Cardiac fibroblast (primary cell): ENCODE measurements at regions not wholly inside any gene's neighbourhood (a gene's known extent, or its start where the extent isn't known, plus 50 kb on each side); places are given as distances from the start of the nearest gene placed in this dataset.

Experiments used
- DNase-seq, 2 donors: peaks; one replicate each; pipeline versions ENCODE4 v3.0.0 to v3.0.0-alpha.2; 2010; ENCODE audit warnings: low read depth in 2 of 2
- H3K4me3 ChIP-seq, 2 donors: replicated peaks in 1 of 2; 1 replicate in 1 of 2; 2 replicates in 1 of 2; pipeline ENCODE4 v1.5.1; 2011; ENCODE audit warnings: low read depth in 2 of 2, low read length in 2 of 2, mild to moderate bottlenecking in 2 of 2, moderate library complexity in 1 of 2
- CTCF ChIP-seq: IDR thresholded peaks from one replicate; pipeline ENCODE4 v1.5.1; 2011; ENCODE audit warnings: low read depth, mild to moderate bottlenecking, low read length, inconsistent platforms

GRCh38 chr10:23606456-23606855, 167.6 kb downstream of the OTUD1 start:
- no peak for TF ChIP-seq CTCF
- no peak overlapping the region for H3K4me3 ChIP-seq
- DNase-seq, result no peak

- H3K4me3 ChIP-seq, result no peak overlapping the region
- no peak for TF ChIP-seq CTCF
- no peak for DNase-seq
Observed at GRCh38 chr10:23608926-23609325, 170.1 kb downstream of the OTUD1 start.

GRCh38 chr10:23610626-23611307, 171.9 kb downstream of the OTUD1 start:
- H3K4me3 ChIP-seq, result no peak overlapping the region
- DNase-seq, result no peak
- no peak for TF ChIP-seq CTCF

GRCh38 chr10:23611308-23612029, 172.6 kb downstream of the OTUD1 start:
- TF ChIP-seq CTCF, result no peak
- DNase-seq, result no peak
- H3K4me3 ChIP-seq, result no peak overlapping the region

- DNase-seq, result no peak
- no peak for TF ChIP-seq CTCF
Observed at GRCh38 chr10:23613900-23614299, 175.0 kb downstream of the OTUD1 start.

GRCh38 chr10:23614483-23614882, 175.6 kb downstream of the OTUD1 start:
- no peak overlapping the region for H3K4me3 ChIP-seq
- TF ChIP-seq CTCF, result no peak
- no peak for DNase-seq

More at GRCh38 chr10:23613900-23614299, 175.0 kb downstream of the OTUD1 start:
- H3K4me3 ChIP-seq, result no peak overlapping the region
